ENCODE measurements at regions not wholly inside any gene's neighbourhood (a gene's known extent, or its start where the extent isn't known, plus 50 kb on each side); places are given as distances from the start of the nearest gene placed in this dataset.

DNA sequence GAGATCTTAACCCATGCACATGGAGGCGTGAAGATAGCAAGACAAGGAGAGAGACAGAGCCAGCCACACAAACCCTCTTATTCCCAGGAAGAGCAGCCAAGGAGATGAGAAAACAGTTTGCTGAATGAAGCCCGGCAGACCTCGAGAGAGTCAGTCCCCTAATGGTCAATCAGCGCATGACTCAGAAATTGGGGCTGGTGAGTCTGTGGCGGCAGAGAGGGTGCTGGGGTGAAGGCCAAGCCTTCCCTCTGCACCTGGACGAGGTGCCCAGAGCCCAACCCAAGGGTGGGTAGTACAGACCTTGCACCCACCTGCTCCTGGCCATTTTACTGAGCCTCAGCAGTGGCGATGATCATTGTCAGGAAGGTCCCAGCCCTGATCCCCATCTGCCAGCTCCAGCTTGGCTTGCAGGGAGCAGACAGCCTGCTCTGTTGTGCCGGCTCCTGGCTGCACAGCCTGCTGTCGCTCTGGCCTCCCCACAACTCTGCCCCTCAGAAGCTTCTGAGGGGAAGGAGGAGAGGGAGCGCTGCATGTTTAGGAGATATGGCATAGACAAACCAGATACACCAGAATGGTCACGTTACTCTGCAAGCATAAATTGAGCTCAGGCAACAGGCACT, 256.6 kb downstream of the RPS24 start:
- TF ChIP-seq, protein P1, sequence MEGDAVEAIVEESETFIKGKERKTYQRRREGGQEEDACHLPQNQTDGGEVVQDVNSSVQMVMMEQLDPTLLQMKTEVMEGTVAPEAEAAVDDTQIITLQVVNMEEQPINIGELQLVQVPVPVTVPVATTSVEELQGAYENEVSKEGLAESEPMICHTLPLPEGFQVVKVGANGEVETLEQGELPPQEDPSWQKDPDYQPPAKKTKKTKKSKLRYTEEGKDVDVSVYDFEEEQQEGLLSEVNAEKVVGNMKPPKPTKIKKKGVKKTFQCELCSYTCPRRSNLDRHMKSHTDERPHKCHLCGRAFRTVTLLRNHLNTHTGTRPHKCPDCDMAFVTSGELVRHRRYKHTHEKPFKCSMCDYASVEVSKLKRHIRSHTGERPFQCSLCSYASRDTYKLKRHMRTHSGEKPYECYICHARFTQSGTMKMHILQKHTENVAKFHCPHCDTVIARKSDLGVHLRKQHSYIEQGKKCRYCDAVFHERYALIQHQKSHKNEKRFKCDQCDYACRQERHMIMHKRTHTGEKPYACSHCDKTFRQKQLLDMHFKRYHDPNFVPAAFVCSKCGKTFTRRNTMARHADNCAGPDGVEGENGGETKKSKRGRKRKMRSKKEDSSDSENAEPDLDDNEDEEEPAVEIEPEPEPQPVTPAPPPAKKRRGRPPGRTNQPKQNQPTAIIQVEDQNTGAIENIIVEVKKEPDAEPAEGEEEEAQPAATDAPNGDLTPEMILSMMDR (conservative IDR thresholded peaks at IDR 0.05 in 1 of 2, IDR thresholded peaks at IDR 0.05 in 1 of 2; ENCODE audit: extremely low read depth in 1 of 2, insufficient read depth in 1 of 2, low read depth in 1 of 2, low read length in 2 of 2) = no peak
- TF ChIP-seq EZH2 (IDR thresholded peaks at IDR 0.05; ENCODE audit: borderline replicate concordance, low read length) = no peak

Data from mammary epithelial cell (primary cell).